ENCODE measurements at regions not wholly inside any gene's neighbourhood (a gene's known extent, or its start where the extent isn't known, plus 50 kb on each side); places are given as distances from the start of the nearest gene placed in this dataset.

GRCh38 chr5:29524227-29524626, 1669.3 kb upstream of the CDH6 start:
- TF ChIP-seq CTCF (IDR thresholded peaks at IDR 0.05; ENCODE audit: borderline replicate concordance, extremely low read depth, low read length, poor library complexity, severe bottlenecking) (no peak), EZH2 (IDR thresholded peaks at IDR 0.05; ENCODE audit: borderline replicate concordance, low read depth, low read length, severe bottlenecking) (no peak)

Data from DND-41 (cell line).